Colonic mucosa (tissue), 4 donors: ENCODE measurements at regions not wholly inside any gene's neighbourhood (a gene's known extent, or its start where the extent isn't known, plus 50 kb on each side); places are given as distances from the start of the nearest gene placed in this dataset.
"Not testable (repeated sequence)": the region's sequence is repeated elsewhere in the genome, so short reads cannot be mapped to it uniquely, and the experiment has no call there.

ENCODE experiments used
- DNase-seq: peaks from one replicate; pipeline ENCODE4 v3.0.0-alpha.2; 2020
- H3K27ac ChIP-seq: fragments of 200-600 bp; one replicate; pipeline ENCODE4 v1.8.0; 2021
- H3K27me3 ChIP-seq: fragments of 200-600 bp; one replicate; pipeline ENCODE4 v1.8.0; 2021
- H3K36me3 ChIP-seq: fragments of 200-600 bp; one replicate; pipeline ENCODE4 v1.8.0; 2021
- H3K4me1 ChIP-seq: fragments of 200-600 bp; one replicate; pipeline ENCODE4 v1.8.0; 2021; ENCODE audit warnings: mild to moderate bottlenecking
- H3K4me3 ChIP-seq: fragments of 200-600 bp; one replicate; pipeline ENCODE4 v1.8.0; 2021
- H3K9ac ChIP-seq, 2 donors: one replicate each; pipeline ENCODE4 v1.7.0; 2013; ENCODE audit warnings: control low read depth in 2 of 2, low read depth in 2 of 2, low read length in 2 of 2
- H3K9me3 ChIP-seq: fragments of 200-600 bp; one replicate; pipeline ENCODE4 v1.8.0; 2021
- CTCF ChIP-seq: fragments of 200-600 bp; IDR thresholded peaks from one replicate; pipeline ENCODE4 v1.8.0; 2022; ENCODE audit warnings: antibody characterized with exemption, mild to moderate bottlenecking
- intact Hi-C: fragments of 100-400 bp; cut with DNase I; formaldehyde crosslinking; loops from one replicate; pipeline ENCODE4 v1.14.1; 2022
- donor health status: healthy.
- donor health status: DM: no; HTN: no; CAD: no.
- donor health status: DM: no; HTN: no; CAD: no.

GRCh38 chrX:132302687-132303086 lies 83.4 kb upstream of the RAP2C start:
- H3K27me3 ChIP-seq, H3K4me3 ChIP-seq, DNase-seq, H3K4me1 ChIP-seq, H3K27ac ChIP-seq, H3K9ac ChIP-seq, H3K9me3 ChIP-seq, intact Hi-C loops, H3K36me3 ChIP-seq: not testable (repeated sequence)

- DNase-seq: no peak
- Histone ChIP-seq H3K27ac (no peak overlapping the region), H3K4me1 (no peaks in the 10 kb centered on the region), H3K36me3 (no peaks in the 10 kb centered on the region), H3K27me3 (no peaks in the 10 kb centered on the region), H3K9ac (no peak overlapping the region), H3K9me3 (no peaks in the 10 kb centered on the region), H3K4me3 (no peak overlapping the region)
- TF ChIP-seq CTCF: no peak
- intact Hi-C loops: loop anchor here (5.0 to 10.0 kb wide), 2 partner anchors 220 to 317 kb away; no protein-coding TSS in a partner anchor
Measured at GRCh38 chrX:132294776-132295495, 75.7 kb upstream of the RAP2C start.

- Histone ChIP-seq H3K9me3 (no peaks in the 10 kb centered on the region), H3K4me3 (no peak overlapping the region), H3K9ac (no peak overlapping the region), H3K27ac (no peak overlapping the region), H3K27me3 (no peaks in the 10 kb centered on the region), H3K36me3 (no peaks in the 10 kb centered on the region), H3K4me1 (no peaks in the 10 kb centered on the region)
- DNase-seq: no peak
- intact Hi-C loops: loop anchor here (5.0 to 10.0 kb wide), 2 partner anchors 221 to 318 kb away; no protein-coding TSS in a partner anchor
- TF ChIP-seq CTCF: no peak
Measured at GRCh38 chrX:132294192-132294591, 74.9 kb upstream of the RAP2C start.

DNA sequence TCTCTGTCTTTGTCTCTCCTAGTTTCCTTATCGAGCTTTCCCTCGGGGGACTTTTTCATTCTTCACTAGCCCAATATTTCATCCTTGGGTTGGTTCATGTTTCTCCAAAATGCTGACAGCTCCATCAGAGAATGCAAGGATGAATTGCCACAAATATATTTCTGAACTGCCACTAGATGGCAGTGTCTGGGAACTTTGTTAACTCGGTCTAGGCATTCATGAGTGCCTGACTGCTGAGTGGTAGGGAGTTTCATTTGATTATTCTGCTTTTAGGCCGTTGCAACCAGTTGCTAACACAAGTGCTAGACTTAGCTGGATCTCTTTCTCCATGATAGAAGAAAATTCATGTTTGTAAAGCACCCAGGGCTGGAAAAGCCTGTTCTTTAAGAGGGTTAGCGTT lies 73.5 kb upstream of the RAP2C start:
- Histone ChIP-seq H3K4me1 (no peaks in the 10 kb centered on the region), H3K27me3 (no peaks in the 10 kb centered on the region), H3K9me3 (no peaks in the 10 kb centered on the region), H3K36me3 (no peaks in the 10 kb centered on the region), H3K27ac (no peak overlapping the region), H3K9ac (no peak overlapping the region), H3K4me3 (no peak overlapping the region)
- intact Hi-C loops: loop anchor here (5.0 to 10.0 kb wide), 2 partner anchors 222 to 320 kb away; no protein-coding TSS in a partner anchor
- peak; percentile 24 for DNase-seq
- peak; percentile 63 for TF ChIP-seq CTCF

DNA sequence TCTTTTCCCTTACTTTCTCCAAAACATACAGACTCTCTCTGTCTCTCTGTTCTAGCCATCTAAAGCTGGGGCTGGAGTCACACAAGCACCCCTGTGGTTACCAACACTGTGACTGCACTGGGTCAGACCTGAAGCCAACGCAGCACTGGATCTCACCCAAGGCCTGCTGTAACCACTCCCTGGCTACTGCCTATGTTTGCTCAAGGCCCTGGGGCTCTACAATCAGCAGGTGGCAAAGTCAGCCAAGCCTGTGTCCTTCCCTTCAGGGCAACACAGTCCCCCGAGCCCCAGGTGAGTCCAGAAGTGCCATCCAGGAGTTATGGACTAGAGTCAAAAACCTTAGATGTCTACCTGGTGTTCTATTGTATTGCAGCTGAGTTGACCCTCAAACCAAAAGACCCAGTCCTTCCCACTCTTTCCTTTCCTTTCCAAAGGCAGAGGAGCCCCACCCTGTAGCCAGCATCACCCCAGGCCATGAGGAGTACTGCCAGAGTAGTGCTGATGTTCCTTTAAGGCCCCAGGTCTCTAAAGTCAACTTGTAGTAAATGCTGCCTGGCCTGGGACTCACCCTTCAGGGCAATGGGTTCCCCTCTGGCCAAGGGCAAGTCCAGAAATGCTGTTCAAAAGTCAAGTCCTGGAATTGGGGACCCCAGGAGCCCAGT lies 58.8 kb upstream of the RAP2C start:
- Histone ChIP-seq H3K36me3 (no peaks in the 10 kb centered on the region), H3K4me1 (no peaks in the 10 kb centered on the region), H3K27me3 (no peaks in the 10 kb centered on the region), H3K4me3 (no peak overlapping the region), H3K27ac (no peak overlapping the region), H3K9ac (no peak overlapping the region), H3K9me3 (no peaks in the 10 kb centered on the region)
- intact Hi-C loops: no loop called here
- DNase-seq: no peak
- no peak for TF ChIP-seq CTCF

DNA sequence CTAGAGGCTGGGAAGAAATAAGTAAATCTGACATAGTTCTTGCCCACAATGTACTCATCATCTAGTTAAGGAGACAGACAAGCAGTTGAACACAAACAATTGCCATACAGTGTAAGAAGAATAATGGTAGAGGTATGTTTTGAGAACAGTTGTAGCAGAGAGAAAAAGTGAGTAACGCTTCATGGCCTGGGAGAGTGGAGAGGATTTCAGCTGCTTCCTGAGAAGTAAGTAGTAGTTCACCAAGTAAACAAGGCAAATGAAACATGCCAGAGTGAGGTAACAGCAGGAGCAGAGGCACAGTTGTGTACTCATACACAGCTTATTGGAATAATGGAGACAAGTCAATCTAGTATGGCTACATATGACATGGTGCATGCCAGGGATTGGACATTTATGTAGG lies 53.6 kb upstream of the RAP2C start:
- no peak for DNase-seq
- H3K9me3 ChIP-seq: no peaks in the 10 kb centered on the region
- no peak overlapping the region for H3K27ac ChIP-seq
- no peaks in the 10 kb centered on the region for H3K27me3 ChIP-seq
- no peak for TF ChIP-seq CTCF
- no peak overlapping the region for H3K4me3 ChIP-seq
- no peaks in the 10 kb centered on the region for H3K36me3 ChIP-seq
- H3K9ac ChIP-seq: no peak overlapping the region
- intact Hi-C loops: no loop called here
- no peaks in the 10 kb centered on the region for H3K4me1 ChIP-seq
